ENCODE measurements at regions not wholly inside any gene's neighbourhood (a gene's known extent, or its start where the extent isn't known, plus 50 kb on each side); places are given as distances from the start of the nearest gene placed in this dataset.

- intact Hi-C loops (cut with micrococcal nuclease), result no loop called here
- H3K36me3 Mint-ChIP-seq, result no peaks in the 10 kb centered on the region
- no peak overlapping the region for H3K4me3 ChIP-seq (ENCODE audit: low read length)
- CTCF ChIA-PET, result no interaction called here
- no peak overlapping the region for H3K27ac ChIP-seq (ENCODE audit: low read depth, low read length)
- no peak overlapping the region for H3K27ac Mint-ChIP-seq
- peaks cover 0 to 13% (median 0%) of the 10 kb centered on the region in 7 donors for H3K4me1 Mint-ChIP-seq
- DNase-seq (no peak), ATAC-seq (no peak)
- H3K4me1 ChIP-seq (ENCODE audit: control insufficient read depth in 2 of 2, insufficient read depth in 2 of 2, low read length in 2 of 2), result no peaks in the 10 kb centered on the region
- no peak overlapping the region for H3K4me3 Mint-ChIP-seq
- peaks cover 0 to 12% (median 0%) of the 10 kb centered on the region in 5 donors for H3K27me3 Mint-ChIP-seq
- H3K9me3 ChIP-seq (ENCODE audit: control insufficient read depth in 2 of 3, low read length in 3 of 3), result no peaks in the 10 kb centered on the region
- POLR2A ChIA-PET, result no interaction called here
- no peaks in the 10 kb centered on the region for H3K36me3 ChIP-seq (ENCODE audit: control insufficient read depth in 2 of 3, insufficient read depth in 3 of 3, low read length in 3 of 3)
- peaks cover 0 to 2% (median 0%) of the 10 kb centered on the region in 11 donors for H3K9me3 Mint-ChIP-seq
- no peaks in the 10 kb centered on the region for H3K27me3 ChIP-seq (ENCODE audit: control insufficient read depth in 2 of 2, insufficient read depth in 2 of 2, low read length in 2 of 2)
Measured at GRCh38 chr15:70276401-70276800, 178.7 kb upstream of the TLE3 start.

DNA sequence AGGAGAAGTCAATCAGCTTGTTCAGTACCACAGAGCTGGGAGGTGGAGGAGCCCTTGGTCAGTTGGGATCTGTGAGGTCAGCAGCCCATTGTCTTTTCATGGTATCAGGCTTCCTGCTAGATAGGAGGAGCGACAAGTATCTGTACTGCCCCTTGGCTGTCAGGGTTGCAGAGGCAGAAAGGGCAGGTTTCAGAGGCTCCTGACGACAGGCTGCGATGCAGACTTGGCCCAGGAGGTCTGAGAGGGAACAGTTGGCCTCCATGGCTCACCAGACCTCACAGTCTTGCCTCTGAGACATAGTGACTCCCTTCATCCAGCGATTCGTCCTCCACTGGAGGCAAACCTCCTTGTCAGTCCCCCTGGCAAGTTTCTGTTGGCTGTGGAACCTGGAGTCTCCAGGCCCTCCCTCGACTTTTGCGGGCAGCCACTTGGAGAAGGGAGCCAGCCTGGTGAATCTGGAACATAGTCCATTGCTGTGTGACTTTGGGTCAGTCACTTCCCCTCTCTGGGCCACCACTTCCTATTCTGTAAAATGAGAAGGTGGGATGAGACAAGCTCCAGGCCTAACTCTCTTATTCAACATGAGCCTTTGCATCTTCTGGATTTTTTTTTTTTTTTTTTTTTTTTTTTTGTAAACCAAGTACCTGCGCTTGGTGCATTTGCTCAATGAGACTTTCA is 177.9 kb upstream of the TLE3 start:
- no peak overlapping the region for H3K4me3 Mint-ChIP-seq
- H3K27me3 Mint-ChIP-seq, result peaks cover 0 to 13% (median 0%) of the 10 kb centered on the region in 5 donors
- intact Hi-C loops (cut with micrococcal nuclease), result no loop called here
- H3K9me3 Mint-ChIP-seq, result peaks cover 0 to 2% (median 0%) of the 10 kb centered on the region in 11 donors
- POLR2A ChIA-PET, result interaction anchor here (0.7 kb wide), 1 partner anchor 95 kb away, joined by 7 read pairs; no protein-coding TSS in a partner anchor
- ATAC-seq (no peak), DNase-seq (no peak)
- no peak overlapping the region for H3K27ac ChIP-seq (ENCODE audit: low read depth, low read length)
- peaks cover 0 to 3% of the 10 kb centered on the region in 2 donors for H3K4me1 ChIP-seq (ENCODE audit: control insufficient read depth in 2 of 2, insufficient read depth in 2 of 2, low read length in 2 of 2)
- no peaks in the 10 kb centered on the region for H3K36me3 Mint-ChIP-seq
- peaks cover 0 to 14% (median 6%) of the 10 kb centered on the region in 7 donors for H3K4me1 Mint-ChIP-seq
- H3K27me3 ChIP-seq (ENCODE audit: control insufficient read depth in 2 of 2, insufficient read depth in 2 of 2, low read length in 2 of 2), result no peaks in the 10 kb centered on the region
- CTCF ChIA-PET, result no interaction called here
- no peak overlapping the region for H3K4me3 ChIP-seq (ENCODE audit: low read length)
- H3K36me3 ChIP-seq (ENCODE audit: control insufficient read depth in 2 of 3, insufficient read depth in 3 of 3, low read length in 3 of 3), result no peaks in the 10 kb centered on the region
- H3K27ac Mint-ChIP-seq, result no peak overlapping the region
- no peaks in the 10 kb centered on the region for H3K9me3 ChIP-seq (ENCODE audit: control insufficient read depth in 2 of 3, low read length in 3 of 3)

DNA sequence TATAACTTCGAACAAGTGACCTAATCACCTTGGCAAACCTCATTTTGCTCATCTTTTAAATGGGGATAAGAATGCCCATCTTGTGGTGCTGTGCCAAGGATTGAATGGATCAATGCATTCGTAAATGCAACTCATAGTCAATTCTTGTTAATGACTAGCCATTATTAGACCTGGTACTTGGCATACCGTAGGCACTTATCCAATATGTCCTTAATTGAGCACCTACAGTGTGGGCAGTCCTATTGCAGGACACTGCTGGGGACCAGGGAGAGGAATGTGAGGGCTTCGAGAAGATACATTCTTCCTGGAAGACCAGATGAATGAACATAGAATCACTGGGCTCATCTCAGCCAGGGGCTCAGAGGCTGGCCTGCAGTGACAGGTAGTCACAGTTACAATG is 177.2 kb upstream of the TLE3 start:
- H3K9me3 ChIP-seq (ENCODE audit: control insufficient read depth in 2 of 3, low read length in 3 of 3), result no peaks in the 10 kb centered on the region
- H3K27ac Mint-ChIP-seq, result no peak overlapping the region
- no peaks in the 10 kb centered on the region for H3K27me3 ChIP-seq (ENCODE audit: control insufficient read depth in 2 of 2, insufficient read depth in 2 of 2, low read length in 2 of 2)
- peaks cover 0 to 8% of the 10 kb centered on the region in 2 donors for H3K4me1 ChIP-seq (ENCODE audit: control insufficient read depth in 2 of 2, insufficient read depth in 2 of 2, low read length in 2 of 2)
- DNase-seq, result no peak
- ChIA-PET CTCF (no interaction called here), POLR2A (no interaction called here)
- no peak overlapping the region for H3K4me3 Mint-ChIP-seq
- no peak overlapping the region for H3K27ac ChIP-seq (ENCODE audit: low read depth, low read length)
- H3K9me3 Mint-ChIP-seq, result peaks cover 0 to 2% (median 0%) of the 10 kb centered on the region in 11 donors
- no peaks in the 10 kb centered on the region for H3K36me3 Mint-ChIP-seq
- intact Hi-C loops (cut with micrococcal nuclease), result no loop called here
- no peak overlapping the region for H3K4me3 ChIP-seq (ENCODE audit: low read length)
- H3K27me3 Mint-ChIP-seq, result peaks cover 0 to 13% (median 0%) of the 10 kb centered on the region in 5 donors
- no peak for ATAC-seq
- H3K36me3 ChIP-seq (ENCODE audit: control insufficient read depth in 2 of 3, insufficient read depth in 3 of 3, low read length in 3 of 3), result no peaks in the 10 kb centered on the region
- peaks cover 0 to 19% (median 12%) of the 10 kb centered on the region in 7 donors for H3K4me1 Mint-ChIP-seq

DNA sequence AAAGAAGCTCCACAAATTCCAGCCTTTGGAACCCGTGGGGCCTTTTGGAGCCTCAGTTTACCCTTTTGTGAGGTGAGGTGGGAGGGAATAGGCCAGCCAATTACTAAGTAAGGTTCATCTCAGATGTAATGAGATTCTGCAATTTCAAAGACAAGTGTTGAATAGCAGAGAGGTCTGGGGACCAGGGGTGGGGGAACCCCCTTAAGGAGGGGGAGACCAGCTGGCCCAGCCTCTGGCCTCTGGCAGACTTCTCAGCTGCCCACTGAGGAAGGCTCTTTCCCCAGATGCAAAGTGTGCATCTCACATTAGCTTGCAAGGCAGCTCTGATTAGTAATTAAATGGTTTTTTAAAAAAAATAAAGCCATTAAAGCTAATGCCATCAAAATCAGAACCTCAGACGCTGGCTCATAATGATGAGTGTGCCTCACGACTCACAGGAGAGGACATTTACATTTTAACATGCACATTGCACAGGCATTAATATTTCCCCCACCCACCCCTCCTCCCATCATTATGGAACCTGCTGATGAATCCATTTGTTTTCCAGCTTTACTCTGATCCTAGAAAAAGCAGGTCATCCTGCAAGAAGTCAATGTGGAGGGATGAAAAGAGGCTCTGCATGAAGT is 176.7 kb upstream of the TLE3 start:
- Histone ChIP-seq H3K4me3 (ENCODE audit: low read length) (no peak overlapping the region), H3K9me3 (ENCODE audit: control insufficient read depth in 2 of 3, low read length in 3 of 3) (no peaks in the 10 kb centered on the region), H3K36me3 (ENCODE audit: control insufficient read depth in 2 of 3, insufficient read depth in 3 of 3, low read length in 3 of 3) (no peaks in the 10 kb centered on the region), H3K4me1 (ENCODE audit: control insufficient read depth in 2 of 2, insufficient read depth in 2 of 2, low read length in 2 of 2) (peaks cover 0 to 8% of the 10 kb centered on the region in 2 donors), H3K27me3 (ENCODE audit: control insufficient read depth in 2 of 2, insufficient read depth in 2 of 2, low read length in 2 of 2) (no peaks in the 10 kb centered on the region), H3K27ac (ENCODE audit: low read depth, low read length) (no peak overlapping the region)
- no peak for ATAC-seq
- Mint-ChIP-seq H3K9me3 (peaks cover 0 to 2% (median 0%) of the 10 kb centered on the region in 11 donors), H3K4me3 (no peak overlapping the region), H3K36me3 (no peaks in the 10 kb centered on the region), H3K4me1 (peaks cover 0 to 23% (median 17%) of the 10 kb centered on the region in 7 donors), H3K27me3 (peaks cover 0 to 18% (median 0%) of the 10 kb centered on the region in 5 donors), H3K27ac (no peak overlapping the region)
- CTCF ChIA-PET, result no interaction called here
- no peak for DNase-seq
- intact Hi-C loops (cut with micrococcal nuclease), result no loop called here
- POLR2A ChIA-PET, result no interaction called here

- no peaks in the 10 kb centered on the region for H3K36me3 Mint-ChIP-seq
- H3K27ac Mint-ChIP-seq, result no peak overlapping the region
- Histone ChIP-seq H3K4me3 (ENCODE audit: low read length) (no peak overlapping the region), H3K36me3 (ENCODE audit: control insufficient read depth in 2 of 3, insufficient read depth in 3 of 3, low read length in 3 of 3) (no peaks in the 10 kb centered on the region), H3K4me1 (ENCODE audit: control insufficient read depth in 2 of 2, insufficient read depth in 2 of 2, low read length in 2 of 2) (peaks cover 0 to 8% of the 10 kb centered on the region in 2 donors), H3K27ac (ENCODE audit: low read depth, low read length) (no peak overlapping the region), H3K27me3 (ENCODE audit: control insufficient read depth in 2 of 2, insufficient read depth in 2 of 2, low read length in 2 of 2) (no peaks in the 10 kb centered on the region), H3K9me3 (ENCODE audit: control insufficient read depth in 2 of 3, low read length in 3 of 3) (no peaks in the 10 kb centered on the region)
- peaks cover 0 to 2% (median 0%) of the 10 kb centered on the region in 11 donors for H3K9me3 Mint-ChIP-seq
- DNase-seq, result no peak
- CTCF ChIA-PET, result no interaction called here
- H3K27me3 Mint-ChIP-seq, result peaks cover 0 to 20% (median 0%) of the 10 kb centered on the region in 5 donors
- intact Hi-C loops (cut with micrococcal nuclease), result no loop called here
- no peak overlapping the region for H3K4me3 Mint-ChIP-seq
- H3K4me1 Mint-ChIP-seq, result peaks cover 0 to 23% (median 17%) of the 10 kb centered on the region in 7 donors
- no peak for ATAC-seq
- POLR2A ChIA-PET, result no interaction called here
Measured at GRCh38 chr15:70273808-70274207, 176.1 kb upstream of the TLE3 start.

DNA sequence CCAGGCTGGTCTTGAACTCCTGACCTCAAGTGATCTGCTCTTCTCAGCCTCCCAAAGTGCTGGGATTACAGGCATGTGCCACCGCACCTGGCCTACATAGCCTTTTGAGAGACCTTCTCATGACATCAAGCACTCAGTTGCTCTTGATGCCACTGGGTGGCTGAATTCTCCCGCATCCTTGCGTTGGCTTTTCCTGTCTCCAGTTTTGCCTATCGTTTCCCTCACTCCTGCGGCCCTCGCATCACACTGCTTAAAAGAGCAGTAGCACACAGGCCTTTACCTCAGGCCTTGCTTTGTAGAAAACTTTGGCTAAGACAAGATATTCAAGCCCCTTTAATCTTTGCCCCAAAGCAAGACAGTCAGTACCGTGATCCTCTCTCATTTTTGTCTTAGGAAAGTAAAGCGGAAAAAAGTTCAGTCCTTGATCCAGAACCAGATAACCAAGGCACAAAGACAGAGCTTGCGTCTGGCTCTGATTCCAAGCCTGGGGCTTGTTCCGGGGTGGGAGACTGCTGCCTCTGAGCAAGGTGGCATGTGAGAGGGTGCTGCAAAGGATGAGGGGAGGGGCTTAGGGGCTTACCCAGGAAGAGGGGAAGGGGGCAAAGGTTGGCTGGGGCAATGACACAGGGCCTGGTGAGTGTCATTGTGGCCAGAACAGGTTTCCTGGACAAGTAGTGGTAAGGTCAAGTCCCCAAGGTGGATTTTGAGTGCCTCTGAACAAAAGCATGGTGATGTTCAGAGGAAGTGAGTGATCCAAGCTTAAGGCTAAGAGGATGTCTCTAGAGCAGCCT is 175.0 kb upstream of the TLE3 start:
- Histone ChIP-seq H3K27me3 (ENCODE audit: control insufficient read depth in 2 of 2, insufficient read depth in 2 of 2, low read length in 2 of 2) (no peaks in the 10 kb centered on the region), H3K4me1 (ENCODE audit: control insufficient read depth in 2 of 2, insufficient read depth in 2 of 2, low read length in 2 of 2) (peaks cover 0 to 8% of the 10 kb centered on the region in 2 donors), H3K9me3 (ENCODE audit: control insufficient read depth in 2 of 3, low read length in 3 of 3) (no peaks in the 10 kb centered on the region), H3K4me3 (ENCODE audit: low read length) (no peak overlapping the region), H3K27ac (ENCODE audit: low read depth, low read length) (no peak overlapping the region), H3K36me3 (ENCODE audit: control insufficient read depth in 2 of 3, insufficient read depth in 3 of 3, low read length in 3 of 3) (no peaks in the 10 kb centered on the region)
- ATAC-seq, result no peak
- peaks cover 1 to 30% (median 17%) of the 10 kb centered on the region in 7 donors for H3K4me1 Mint-ChIP-seq
- no peak overlapping the region for H3K4me3 Mint-ChIP-seq
- POLR2A ChIA-PET, result no interaction called here
- peaks cover 0 to 2% (median 0%) of the 10 kb centered on the region in 11 donors for H3K9me3 Mint-ChIP-seq
- peaks cover 0 to 28% (median 0%) of the 10 kb centered on the region in 5 donors for H3K27me3 Mint-ChIP-seq
- no peak overlapping the region for H3K27ac Mint-ChIP-seq
- H3K36me3 Mint-ChIP-seq, result no peaks in the 10 kb centered on the region
- CTCF ChIA-PET, result no interaction called here
- DNase-seq, result no peak
- intact Hi-C loops (cut with micrococcal nuclease), result no loop called here
